GM12878 (cell line): ENCODE measurements at regions not wholly inside any gene's neighbourhood (a gene's known extent, or its start where the extent isn't known, plus 50 kb on each side); places are given as distances from the start of the nearest gene placed in this dataset.

Source experiments
- ATAC-seq: fragments of 200-7000 bp; cut with Tn5 transposase; 3 replicates; pipeline ENCODE4 v1.9.1; 2020; ENCODE audit warnings: mild to moderate bottlenecking, moderate library complexity
- BruUV-seq: library from RNA; stranded (reverse); fragments of 400-500 nt; replicated peaks from 2 replicates; lab custom pipeline; 2021; lab: Mats Ljungman, UMichigan
- CTCF ChIA-PET: fragments of 300-600 bp; sonication (Branson Sonifier 250); formaldehyde crosslinking; extraction: SDS; loops from one replicate; lab custom pipeline; 2021; ENCODE audit warnings: inconsistent platforms; lab: Yijun Ruan, JAX
- POLR2A ChIA-PET: fragments of 350-600 bp; formaldehyde crosslinking; extraction: SDS; loops from one replicate; lab custom pipeline; 2021; ENCODE audit warnings: inconsistent platforms; lab: Charles Lee
- RAD21 ChIA-PET: fragments of 300-600 bp; sonication (Branson Sonifier 250); formaldehyde crosslinking; loops from one replicate; lab custom pipeline; 2023; ENCODE audit warnings: antibody characterized with exemption; ENCODE audit not compliant: unreplicated experiment; lab: Charles Lee
- SMC1A ChIA-PET: fragments of 300-600 bp; sonication (Branson Sonifier 250); formaldehyde crosslinking; loops from one replicate; lab custom pipeline; 2023; ENCODE audit not compliant: unreplicated experiment, uncharacterized antibody; lab: Charles Lee
- DNase-seq: peaks from one replicate; pipeline ENCODE4 v3.0.0-alpha.2; 2011; ENCODE audit warnings: low read depth, low spot score
- FAIRE-seq: peaks from 3 replicates; lab custom pipeline; 2011; peaks lifted over from hg19 to GRCh38; lab: Jason Lieb, UNC
- H2AFZ ChIP-seq: 2 replicates; pipeline ENCODE4 v1.6.0; 2011; ENCODE audit warnings: low read depth, low read length, control low read depth; ENCODE audit not compliant: control insufficient read depth
- H3K27ac ChIP-seq: 2 replicates; pipeline ENCODE4 v1.5.1; 2011; ENCODE audit warnings: control low read depth; ENCODE audit not compliant: control insufficient read depth, insufficient read depth
- H3K27me3 ChIP-seq, 2 experiments: replicated peaks in 1 of 2; 2 replicates each; pipeline versions ENCODE4 v1.6.0 to v1.6.1; 2011; ENCODE audit warnings: low read length in 1 of 2; ENCODE audit not compliant: control insufficient read depth in 2 of 2, insufficient read depth in 2 of 2
- H3K36me3 ChIP-seq, 2 experiments: 2 replicates each; pipeline ENCODE4 v1.5.1; 2011; ENCODE audit warnings: low read length in 1 of 2; ENCODE audit not compliant: control insufficient read depth in 2 of 2, insufficient read depth in 2 of 2
- H3K4me1 ChIP-seq: 2 replicates; pipeline ENCODE4 v1.6.1; 2011; ENCODE audit warnings: mild to moderate bottlenecking, low read length, moderate library complexity, mixed read lengths; ENCODE audit not compliant: control insufficient read depth, insufficient read depth
- H3K4me2 ChIP-seq: 2 replicates; pipeline ENCODE4 v1.6.0; 2011; ENCODE audit warnings: control low read depth; ENCODE audit not compliant: control insufficient read depth, insufficient read depth
- H3K4me3 ChIP-seq: fragments of 200-600 bp; sonication (generic); 2 replicates; pipeline ENCODE4 v1.5.1; 2016
- H3K79me2 ChIP-seq: 2 replicates; pipeline ENCODE4 v1.6.0; 2011; ENCODE audit warnings: low read length; ENCODE audit not compliant: control insufficient read depth, insufficient read depth
- H3K9ac ChIP-seq: 2 replicates; pipeline ENCODE4 v1.8.0; 2011; ENCODE audit warnings: low read length, control low read depth, mixed read lengths; ENCODE audit not compliant: control insufficient read depth, insufficient read depth
- H3K9me3 ChIP-seq: replicated peaks from 3 replicates; pipeline ENCODE4 v1.5.1; 2011; ENCODE audit warnings: mild to moderate bottlenecking, low read length; ENCODE audit not compliant: control insufficient read depth, insufficient read depth
- H4K20me1 ChIP-seq: 2 replicates; pipeline ENCODE4 v1.6.0; 2011; ENCODE audit not compliant: control insufficient read depth, insufficient read depth
- BHLHE40 ChIP-seq, 2 experiments: fragments of 450-650 bp in 1 of 2; IDR thresholded peaks; 2 replicates each; pipeline ENCODE4 v1.6.1; 2011 to 2017; ENCODE audit warnings: low read depth in 2 of 2, borderline replicate concordance in 1 of 2, improper control_type of control experiment in 1 of 2, low read length in 1 of 2, mild to moderate bottlenecking in 1 of 2
- CTCF ChIP-seq, 3 experiments: IDR thresholded peaks in 2 of 3; conservative IDR thresholded peaks in 1 of 3; 2 replicates each; pipeline ENCODE4 v1.5.1; 2011; ENCODE audit warnings: low read depth in 3 of 3, low read length in 3 of 3, mild to moderate bottlenecking in 3 of 3, control low read depth in 2 of 3, moderate library complexity in 2 of 3, inconsistent platforms in 1 of 3, mixed read lengths in 1 of 3; ENCODE audit not compliant: control insufficient read depth in 2 of 3, insufficient read depth in 1 of 3; ENCODE audit errors: extremely low read depth in 1 of 3
- FOS ChIP-seq: IDR thresholded peaks from 3 replicates; pipeline ENCODE4 v1.6.1; 2011; ENCODE audit warnings: borderline replicate concordance; ENCODE audit not compliant: insufficient read length; ENCODE audit errors: extremely low read depth
- HDAC2 ChIP-seq: fragments of 200-600 bp; sonication (generic); IDR thresholded peaks from 2 replicates; pipeline ENCODE4 v1.6.1; 2017
- HDAC6 ChIP-seq: fragments of 200-600 bp; sonication (generic); IDR thresholded peaks from one replicate; pipeline ENCODE4 v1.8.0; 2017; ENCODE audit warnings: antibody characterized with exemption; ENCODE audit not compliant: unreplicated experiment
- HDGF ChIP-seq: fragments of 450-650 bp; IDR thresholded peaks from 2 replicates; pipeline ENCODE4 v1.6.1; 2016; ENCODE audit warnings: antibody characterized with exemption
- IKZF2 ChIP-seq, 2 experiments: fragments of 450-650 bp; IDR thresholded peaks; 2 replicates each; pipeline ENCODE4 v1.6.1; 2017; ENCODE audit warnings: mild to moderate bottlenecking in 2 of 2, moderate library complexity in 2 of 2
- MAX ChIP-seq: IDR thresholded peaks from 2 replicates; pipeline ENCODE4 v1.6.1; 2012; ENCODE audit warnings: low read depth, low read length, improper control_type of control experiment
- MEF2A ChIP-seq: IDR thresholded peaks from 2 replicates; pipeline ENCODE4 v1.6.1; 2011; ENCODE audit warnings: low read depth, mild to moderate bottlenecking, low read length, moderate library complexity; ENCODE audit not compliant: insufficient read depth
- MEF2B ChIP-seq: fragments of 450-650 bp; IDR thresholded peaks from 2 replicates; pipeline ENCODE4 v1.6.1; 2018; ENCODE audit warnings: mild to moderate bottlenecking, moderate library complexity; ENCODE audit not compliant: partially characterized antibody, poor library complexity, severe bottlenecking
- MTA3 ChIP-seq: IDR thresholded peaks from 2 replicates; pipeline ENCODE4 v1.6.1; 2012; ENCODE audit warnings: low read length, inconsistent platforms, borderline replicate concordance
- NR2F1 ChIP-seq: fragments of 450-650 bp; conservative IDR thresholded peaks from 2 replicates; pipeline ENCODE4 v1.6.1; 2017; ENCODE audit warnings: mild to moderate bottlenecking
- SMARCA5 ChIP-seq: fragments of 450-650 bp; IDR thresholded peaks from 2 replicates; pipeline ENCODE4 v1.6.1; 2017; ENCODE audit warnings: mild to moderate bottlenecking
- SMC3 ChIP-seq: IDR thresholded peaks from 2 replicates; pipeline ENCODE4 v1.6.1; 2011; ENCODE audit warnings: low read length, improper control_type of control experiment, borderline replicate concordance
- SRF ChIP-seq, 2 experiments: IDR thresholded peaks; 2 replicates each; pipeline ENCODE4 v1.6.1; 2011; ENCODE audit warnings: low read depth in 2 of 2, low read length in 2 of 2, mild to moderate bottlenecking in 1 of 2, moderate library complexity in 1 of 2
- STAT3 ChIP-seq: IDR thresholded peaks from 2 replicates; pipeline ENCODE4 v1.6.1; 2011; ENCODE audit warnings: low read depth, low read length, improper control_type of control experiment
- WRNIP1 ChIP-seq: IDR thresholded peaks from 2 replicates; pipeline ENCODE4 v1.6.1; 2011; ENCODE audit warnings: low read depth, low read length, improper control_type of control experiment, borderline replicate concordance
- YY1 ChIP-seq: IDR thresholded peaks from 2 replicates; pipeline ENCODE4 v1.6.1; 2011; ENCODE audit warnings: low read depth, mild to moderate bottlenecking, low read length
- ZNF592 ChIP-seq: fragments of 450-650 bp; IDR thresholded peaks from 2 replicates; pipeline ENCODE4 v1.6.1; 2017; ENCODE audit warnings: mild to moderate bottlenecking, moderate library complexity
- WGBS: methylation state at CpG from one replicate; pipeline ENCODE4 v1.1.6; 2016; ENCODE audit warnings: low lambda C conversion rate; ENCODE audit not compliant: insufficient replicate concordance, insufficient coverage; ENCODE audit errors: missing lambda C conversion rate; 5-methylcytosine and 5-hydroxymethylcytosine counted together
- in situ Hi-C: fragments of 300-500 bp; cut with MboI; formaldehyde crosslinking; loops from 9 replicates; pipeline ENCODE4 v1.14.3; 2018; ENCODE audit warnings: mixed read lengths
- intact Hi-C: fragments of 100-400 bp; cut with micrococcal nuclease; formaldehyde crosslinking; loops from one replicate; pipeline ENCODE4 v1.14.2; 2022; ENCODE audit not compliant: unreplicated experiment

DNA sequence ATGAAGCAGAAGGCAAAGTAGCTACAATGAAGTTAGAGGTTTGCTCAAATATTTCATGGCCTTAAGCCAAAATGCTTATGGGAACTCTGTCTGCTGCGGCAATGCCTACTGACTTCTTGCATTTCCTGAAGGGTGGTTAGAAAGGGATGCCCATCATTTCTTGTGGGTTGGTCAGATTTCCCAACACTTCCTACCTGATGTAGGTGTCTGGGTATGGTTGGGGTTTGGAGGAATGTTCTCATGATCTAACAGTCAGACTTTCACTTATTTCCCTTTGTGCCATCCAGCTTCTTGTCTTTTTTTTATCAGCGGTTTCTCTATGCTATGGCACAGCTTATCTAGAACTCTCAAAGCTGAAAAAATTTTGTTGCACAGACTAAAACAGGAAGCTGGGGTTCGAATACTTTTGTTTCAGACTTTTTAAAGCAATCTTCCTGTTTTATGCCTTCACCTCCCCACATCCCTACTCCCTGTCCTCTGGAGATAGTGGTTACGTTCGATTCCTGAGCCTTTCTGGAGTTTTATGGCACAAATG, 307.7 kb downstream of the USP25 start:
- Histone ChIP-seq H2AFZ (no peak overlapping the region), H3K9ac (no peak overlapping the region), H4K20me1 (no peaks in the 10 kb centered on the region), H3K4me3 (no peak overlapping the region), H3K4me1 (no peaks in the 10 kb centered on the region), H3K9me3 (no peaks in the 10 kb centered on the region; the same call in 2 of the 3 replicates), H3K4me2 (no peak overlapping the region), H3K27me3 (no peaks in the 10 kb centered on the region), H3K36me3 (no peaks in the 10 kb centered on the region), H3K79me2 (no peaks in the 10 kb centered on the region), H3K27ac (no peak overlapping the region)
- ATAC-seq, result no peak
- in situ Hi-C loops (no loop called here), intact Hi-C loops (no loop called here)
- CTCF ChIA-PET, result no interaction called here
- FAIRE-seq, result no peak
- POLR2A ChIA-PET, result no interaction called here
- SMC1A ChIA-PET, result no interaction called here
- no peak for DNase-seq
- TF ChIP-seq IKZF2 (IDR thresholded peaks at IDR 0.05) (no peak), YY1 (no peak), FOS (no peak), STAT3 (no peak), NR2F1 (no peak), MTA3 (no peak), CTCF (IDR thresholded peaks at IDR 0.05 in 2 of 3, conservative IDR thresholded peaks at IDR 0.05 in 1 of 3; ENCODE audit: control insufficient read depth in 2 of 3, extremely low read depth in 1 of 3, insufficient read depth in 1 of 3, low read depth in 3 of 3, low read length in 3 of 3) (no peak), MEF2B (no peak), HDAC6 (no peak), MAX (no peak), HDAC2 (no peak), SMC3 (no peak), SMARCA5 (no peak), MEF2A (no peak), HDGF (no peak), SRF (IDR thresholded peaks at IDR 0.05; ENCODE audit: low read depth in 2 of 2, low read length in 2 of 2) (no peak), ZNF592 (no peak), BHLHE40 (IDR thresholded peaks at IDR 0.05; ENCODE audit: borderline replicate concordance in 1 of 2, low read depth in 2 of 2, low read length in 1 of 2) (no peak), WRNIP1 (no peak)
- 2% methylated on average over 5 of the region's 5 CpGs for WGBS
- RAD21 ChIA-PET, result no interaction called here
- no TSS peak for BruUV-seq
